ENCODE measurements at regions not wholly inside any gene's neighbourhood (a gene's known extent, or its start where the extent isn't known, plus 50 kb on each side); places are given as distances from the start of the nearest gene placed in this dataset.
A peak's percentile ranks its signal among the peaks of the same experiment; 100 is the strongest.
"Not testable (repeated sequence)": the region's sequence is repeated elsewhere in the genome, so short reads cannot be mapped to it uniquely, and the experiment has no call there.

DNA sequence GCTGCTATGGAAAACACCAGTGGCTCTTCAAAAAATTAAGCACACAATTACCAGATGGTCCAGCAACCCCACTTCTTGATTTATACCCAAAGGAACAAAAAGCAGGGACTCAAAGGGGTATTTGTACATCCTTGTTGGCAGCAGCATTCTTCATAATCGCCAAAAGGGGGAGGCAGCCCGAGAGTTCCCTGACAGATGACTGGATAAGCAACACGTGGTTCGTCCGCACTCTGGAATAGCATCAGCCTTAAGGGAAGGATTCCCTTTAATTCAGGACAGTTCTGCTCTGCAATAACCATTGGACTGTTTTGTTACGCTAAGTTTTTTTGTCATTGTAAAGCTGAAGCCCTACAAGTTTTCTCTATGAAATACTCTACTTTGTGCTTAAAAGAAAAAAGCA, 76.7 kb upstream of the TWIST2 start:
- no peak for DNase-seq

DNA sequence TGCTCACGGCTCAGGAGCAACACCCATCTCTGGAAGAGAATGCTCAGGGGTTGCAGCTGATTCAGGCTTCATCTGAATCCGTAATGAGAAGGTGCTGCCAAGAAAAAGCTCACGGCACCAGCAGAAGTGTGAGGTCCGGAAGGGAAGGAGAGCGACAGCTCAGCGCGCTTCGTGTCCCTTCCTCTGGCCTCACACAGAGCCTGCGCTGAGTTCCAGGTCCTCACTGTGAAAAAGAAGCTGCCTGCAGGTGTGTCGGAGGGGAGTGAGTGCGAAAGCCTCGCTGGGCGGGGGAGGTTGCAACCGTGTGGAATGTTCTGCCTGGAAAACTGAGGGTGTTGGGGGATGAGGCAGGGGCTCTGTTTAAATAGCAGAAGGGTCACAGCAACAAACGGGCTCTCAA, 76.2 kb upstream of the TWIST2 start:
- DNase-seq = no peak

DNA sequence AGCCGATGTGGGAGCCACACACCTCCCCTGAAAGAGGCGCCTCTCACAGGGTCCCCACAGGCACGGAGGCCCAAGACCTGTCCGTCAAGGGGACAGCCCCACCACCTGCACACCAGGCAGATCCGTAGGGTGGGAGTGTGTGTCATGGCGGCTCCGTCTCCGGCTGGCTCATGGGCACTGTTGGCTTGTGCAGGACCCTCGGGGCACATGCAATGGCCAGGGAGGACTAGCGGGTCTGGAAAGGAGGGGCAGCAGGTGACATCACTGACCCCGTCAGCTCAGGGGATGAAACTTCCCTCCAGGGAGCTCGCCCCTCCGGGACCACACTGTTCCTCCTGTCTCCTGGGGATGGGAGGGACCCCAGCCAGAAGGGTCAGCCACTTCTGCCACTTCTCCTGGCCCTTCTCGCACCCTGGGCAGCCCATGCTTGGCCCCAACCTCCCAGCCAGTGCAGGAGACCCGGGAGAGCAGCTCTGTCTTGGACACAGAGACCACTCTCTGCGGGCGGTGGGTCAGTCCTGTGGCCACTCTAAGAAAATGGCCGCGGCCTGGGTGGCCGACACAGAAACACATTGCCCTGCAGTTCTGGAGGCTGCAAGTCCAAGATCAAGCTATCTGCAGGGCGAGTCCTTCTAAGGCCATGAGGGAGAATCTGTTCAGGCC, 75.1 kb upstream of the TWIST2 start:
- DNase-seq = no peak

GRCh38 chr2:238773472-238773871, 74.4 kb upstream of the TWIST2 start:
- DNase-seq = no peak

DNA sequence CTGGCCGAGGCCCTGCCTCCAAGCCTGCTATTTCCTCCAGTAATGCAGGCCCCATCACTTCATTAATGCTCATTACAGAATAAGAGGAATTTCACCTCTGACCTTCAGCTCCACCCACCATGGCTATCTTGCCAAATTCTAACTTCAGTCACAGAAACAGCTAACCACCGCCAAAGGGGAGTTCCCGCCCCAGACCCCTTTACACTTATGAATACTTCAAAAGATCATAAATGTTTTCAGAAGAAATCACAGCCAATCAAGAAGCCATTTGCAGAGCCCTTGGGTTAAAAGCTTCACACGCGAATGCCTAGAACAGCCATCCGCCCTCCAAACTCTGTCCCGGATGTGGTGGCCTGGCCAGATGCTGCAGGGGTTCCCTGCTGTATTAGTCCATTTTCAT, 73.8 kb upstream of the TWIST2 start:
- DNase-seq = no peak

- DNase-seq = no peak
These were observed 72.8 kb upstream of the TWIST2 start for GRCh38 chr2:238774980-238775509.

DNA sequence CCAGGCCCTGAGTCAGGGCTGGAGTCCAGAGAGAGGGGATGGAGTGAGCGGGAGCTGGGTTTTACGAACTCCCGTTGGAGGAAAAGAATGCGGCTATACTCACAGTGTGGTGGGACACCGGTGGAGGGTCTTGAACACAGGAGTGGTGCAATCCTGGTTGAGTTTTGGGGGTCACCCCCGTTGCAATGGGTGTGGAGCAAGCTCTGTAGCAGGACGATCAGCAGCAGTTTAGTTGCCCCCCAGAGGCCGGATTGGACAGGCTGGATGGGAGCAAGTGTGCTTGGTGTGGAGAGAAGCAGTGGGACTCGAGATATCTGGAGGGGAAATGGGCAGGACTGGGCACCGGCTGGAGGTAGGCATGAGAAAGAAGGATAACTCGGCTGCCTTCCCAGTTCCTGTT, 72.3 kb upstream of the TWIST2 start:
- no peak for DNase-seq

GRCh38 chr2:238776003-238776760, 71.7 kb upstream of the TWIST2 start:
- no peak for DNase-seq

GRCh38 chr2:238776761-238777046, 71.2 kb upstream of the TWIST2 start:
- DNase-seq = not testable (repeated sequence)

DNA sequence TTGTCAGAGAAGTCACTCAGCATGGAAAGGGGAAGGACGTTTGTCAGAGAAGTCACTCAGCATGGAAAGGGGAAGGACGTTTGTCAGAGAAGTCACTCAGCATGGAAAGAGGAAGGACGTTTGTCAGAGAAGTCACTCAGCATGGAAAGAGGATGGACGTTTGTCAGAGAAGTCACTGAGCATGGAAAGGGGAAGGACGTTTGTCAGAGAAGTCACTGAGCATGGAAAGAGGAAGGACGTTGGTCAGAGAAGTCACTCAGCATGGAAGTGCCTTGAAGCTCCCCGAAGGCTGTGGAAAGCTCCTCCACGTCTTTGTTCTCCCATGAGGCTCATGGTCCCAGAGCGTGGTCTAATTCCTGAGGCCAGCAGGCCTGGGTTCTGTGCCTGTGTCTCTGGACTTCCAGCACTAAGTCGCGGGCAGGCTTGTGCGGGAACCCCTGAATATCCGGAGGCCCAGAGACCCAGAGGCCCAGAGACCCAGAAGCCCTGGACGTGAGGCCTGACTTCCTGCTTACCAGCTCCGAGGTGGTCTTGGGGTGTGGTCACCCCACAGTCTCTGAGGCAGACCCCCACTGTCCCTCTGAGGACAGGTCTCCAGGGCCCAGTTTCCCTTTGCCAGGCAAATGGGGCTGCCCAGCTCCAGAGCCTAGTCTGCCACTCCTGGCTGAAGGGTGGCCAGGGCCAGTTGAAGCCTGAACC, 70.4 kb upstream of the TWIST2 start:
- DNase-seq = no peak

GRCh38 chr2:238784671-238785527, 63.0 kb upstream of the TWIST2 start:
- DNase-seq = peak; percentile 59

GRCh38 chr2:238785528-238785860, 62.4 kb upstream of the TWIST2 start:
- DNase-seq = no peak

GRCh38 chr2:238786379-238786778, 61.5 kb upstream of the TWIST2 start:
- no peak for DNase-seq

GRCh38 chr2:238786792-238787490, 60.9 kb upstream of the TWIST2 start:
- DNase-seq = no peak

GRCh38 chr2:238787501-238787900, 60.4 kb upstream of the TWIST2 start:
- no peak for DNase-seq

DNA sequence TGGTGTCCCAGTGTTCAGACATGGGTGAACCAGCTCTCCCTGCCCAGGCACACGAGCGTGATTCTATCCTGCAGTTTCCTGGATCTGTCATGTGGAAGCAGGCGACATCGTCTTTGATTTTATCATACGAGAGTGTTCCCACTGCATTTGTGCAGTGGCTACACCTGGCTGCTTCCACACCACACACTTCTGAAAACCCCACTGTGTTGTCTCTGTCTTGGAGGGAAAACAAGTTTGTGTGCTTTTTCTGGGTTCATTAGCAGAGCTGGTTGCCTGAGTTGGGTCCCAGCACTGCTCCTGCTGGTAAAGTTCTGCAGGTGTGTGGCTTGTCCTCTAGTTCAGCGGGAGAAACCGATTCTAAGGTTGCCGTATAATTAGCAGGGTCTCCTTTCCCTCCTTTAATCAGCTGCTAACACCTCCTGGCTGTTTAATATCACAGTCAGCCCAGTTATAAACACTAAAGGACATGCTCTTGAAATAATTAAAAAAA, 58.5 kb upstream of the TWIST2 start:
- no peak for DNase-seq

GRCh38 chr2:238790126-238790832, 57.6 kb upstream of the TWIST2 start:
- DNase-seq = no peak

DNA sequence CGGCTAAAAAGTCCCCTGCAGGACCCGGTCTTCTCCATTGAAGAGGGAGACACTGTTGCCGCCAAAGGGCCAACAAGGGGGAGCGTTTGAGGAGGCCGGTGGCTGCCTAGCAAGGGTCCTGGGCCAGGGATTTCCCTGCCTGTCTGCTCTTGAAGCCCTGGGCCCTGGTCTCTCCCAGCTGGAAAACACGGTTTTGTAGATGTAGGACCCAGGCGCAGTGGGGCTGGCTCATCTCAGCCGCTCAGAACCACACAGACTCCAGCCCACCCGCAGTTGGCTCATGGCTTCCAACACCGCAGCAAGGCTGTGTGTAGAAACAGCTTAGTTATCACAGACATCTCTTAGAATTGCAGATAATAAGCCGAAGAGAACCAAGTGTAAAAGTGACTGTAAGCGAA, 57.1 kb upstream of the TWIST2 start:
- DNase-seq = no peak

DNA sequence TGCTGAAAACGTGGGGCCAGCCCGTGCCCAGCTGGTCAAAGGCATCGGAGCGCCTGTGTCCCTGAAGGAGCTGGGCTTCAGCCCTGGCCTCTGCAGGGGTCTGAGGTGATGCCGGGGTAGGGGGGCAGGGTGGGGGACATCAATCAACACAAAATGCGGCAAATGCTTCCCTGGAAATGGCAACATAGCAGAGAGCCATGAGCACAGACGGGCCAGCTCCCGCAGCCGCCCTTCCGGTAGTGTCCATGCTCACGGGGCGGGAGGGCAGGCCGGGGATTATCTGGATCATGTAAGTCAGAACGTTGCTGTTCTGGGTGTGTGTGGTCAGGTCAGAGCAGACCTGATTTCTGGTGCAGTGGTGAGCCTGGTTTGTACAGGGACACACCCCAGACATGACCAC, 56.5 kb upstream of the TWIST2 start:
- DNase-seq = no peak

DNA sequence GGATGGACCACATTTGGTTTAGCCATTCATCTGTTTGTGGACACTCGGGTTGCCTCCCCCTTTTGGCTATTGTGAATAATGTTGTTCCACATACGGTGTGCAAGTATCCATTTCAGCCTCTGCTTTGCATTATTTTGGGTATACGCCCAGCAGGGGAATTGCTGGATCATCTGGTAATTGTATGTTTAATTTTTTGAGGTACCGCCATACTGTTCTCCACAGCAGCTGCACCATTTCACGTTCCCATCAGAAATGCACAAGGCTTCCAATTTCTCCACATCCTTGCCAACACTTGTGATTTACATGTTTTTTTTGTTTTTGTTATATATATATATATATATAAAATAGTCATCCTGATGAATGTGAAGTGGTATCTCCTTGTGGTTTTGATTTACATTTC, 54.6 kb upstream of the TWIST2 start:
- no peak for DNase-seq

GRCh38 chr2:238793801-238794449, 54.0 kb upstream of the TWIST2 start:
- no peak for DNase-seq

Measured in CD4-positive, alpha-beta T cell treated with Interleukin-17A for 4 hours (primary cell).